ENCODE measurements at regions not wholly inside any gene's neighbourhood (a gene's known extent, or its start where the extent isn't known, plus 50 kb on each side); places are given as distances from the start of the nearest gene placed in this dataset.
A peak's percentile ranks its signal among the peaks of the same experiment; 100 is the strongest.
"Not testable (repeated sequence)": the region's sequence is repeated elsewhere in the genome, so short reads cannot be mapped to it uniquely, and the experiment has no call there.

DNA sequence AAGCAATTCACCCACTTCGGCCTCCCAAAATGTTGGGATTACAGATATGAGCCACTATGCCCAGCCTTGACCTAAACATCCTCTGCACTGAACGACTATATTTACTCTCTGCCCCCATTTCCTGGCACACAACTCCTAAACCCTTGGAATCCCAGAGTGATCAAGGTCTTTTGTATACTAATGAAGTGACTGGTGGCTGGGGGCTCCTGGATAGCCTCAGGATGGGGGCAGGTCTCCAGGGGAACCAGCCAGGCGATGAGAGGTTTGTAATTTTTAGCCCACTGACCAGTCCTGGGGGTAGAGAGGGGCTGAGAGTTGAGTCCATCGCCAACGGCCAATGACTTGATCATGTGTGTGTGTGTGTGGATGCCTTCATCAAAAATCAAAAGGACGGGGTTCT lies 71.1 kb downstream of the FAM50B start:
- DNase-seq (ENCODE audit: low read depth in 2 of 2): no peak

DNA sequence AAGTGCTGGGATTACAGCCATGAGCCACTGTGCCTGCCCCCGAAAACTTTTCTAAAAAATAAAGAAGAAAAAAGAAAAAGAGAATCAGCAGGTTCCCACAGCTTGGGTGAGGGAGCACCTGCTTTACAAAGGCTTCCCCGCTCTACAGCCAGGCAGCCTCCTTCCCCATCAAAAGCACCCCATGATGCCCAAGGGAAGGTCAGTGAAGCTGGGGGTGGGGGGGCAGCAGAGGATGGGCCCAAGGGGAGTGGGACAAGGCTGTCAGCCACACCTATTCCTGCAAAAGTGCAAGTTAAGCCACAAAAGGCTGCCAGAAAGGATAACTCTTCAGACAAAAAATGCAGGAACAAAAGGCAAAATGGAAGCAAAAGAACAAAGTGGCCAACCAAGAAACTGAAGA lies 72.5 kb downstream of the FAM50B start:
- DNase-seq (ENCODE audit: low read depth in 2 of 2): no peak

DNA sequence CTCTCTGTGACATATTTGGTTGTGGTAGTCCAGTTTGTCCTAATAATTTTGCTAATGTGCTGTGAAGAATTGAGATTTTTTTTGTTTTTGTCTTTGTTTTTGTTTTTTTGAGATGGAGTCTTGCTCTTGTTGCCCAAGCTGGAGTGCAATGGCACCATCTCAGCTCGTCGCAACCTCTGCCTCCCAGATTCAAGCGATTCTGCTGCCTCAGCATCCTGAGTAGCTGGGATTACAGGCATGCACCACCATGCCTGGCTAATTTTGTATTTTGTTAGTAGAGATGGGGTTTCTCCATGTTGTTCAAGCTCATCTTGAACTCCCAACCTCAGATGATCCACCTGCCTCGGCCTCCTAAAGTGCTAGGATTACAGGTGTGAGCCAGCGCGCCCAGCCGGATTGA lies 73.4 kb downstream of the FAM50B start:
- DNase-seq (ENCODE audit: low read depth in 2 of 2): not testable (repeated sequence)

DNA sequence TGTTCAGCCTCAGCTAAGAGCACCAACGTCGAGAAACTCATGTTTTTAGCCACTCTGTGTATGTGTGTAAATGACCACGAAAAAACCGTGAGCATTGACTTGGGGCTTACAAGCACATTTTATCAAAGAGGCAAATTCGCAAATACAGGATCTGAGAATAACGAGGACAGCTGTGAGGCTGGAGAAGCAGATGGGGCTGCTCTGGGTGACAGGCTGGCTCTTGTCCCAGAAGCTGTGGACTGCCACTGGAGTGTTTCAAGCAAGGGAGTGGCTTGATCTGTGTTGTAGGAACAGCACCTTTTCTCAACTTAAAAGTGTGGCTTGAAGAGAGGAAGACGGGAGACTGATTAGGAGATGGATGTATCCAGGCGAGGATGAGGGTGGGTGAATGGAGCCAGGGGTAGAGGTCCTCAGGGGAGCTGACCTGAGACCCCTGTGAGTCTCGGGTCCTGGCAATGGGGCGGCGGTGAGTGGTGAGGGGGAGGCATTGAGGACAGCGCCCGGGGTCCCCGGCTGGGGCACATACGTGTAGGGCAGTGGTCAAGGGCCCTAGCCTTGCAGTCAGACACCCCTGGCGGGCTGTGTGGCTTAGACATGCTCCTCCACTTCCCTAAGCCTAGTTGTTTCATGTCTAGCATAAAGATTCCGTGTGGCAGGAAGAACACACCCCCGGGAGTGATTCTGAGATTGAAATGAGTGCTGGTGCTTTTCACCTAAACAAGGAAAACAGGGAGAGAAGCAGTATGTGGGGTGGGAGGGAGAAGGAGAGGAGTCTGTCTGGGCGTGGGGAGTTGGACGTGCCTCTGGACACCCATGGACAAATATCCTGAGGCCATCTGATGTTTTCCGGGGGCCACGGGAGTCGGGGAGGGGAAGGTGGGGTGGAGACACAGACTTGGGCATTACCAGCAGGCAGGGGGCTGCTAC lies 76.3 kb downstream of the FAM50B start:
- DNase-seq (ENCODE audit: low read depth in 2 of 2): not testable (repeated sequence)

DNA sequence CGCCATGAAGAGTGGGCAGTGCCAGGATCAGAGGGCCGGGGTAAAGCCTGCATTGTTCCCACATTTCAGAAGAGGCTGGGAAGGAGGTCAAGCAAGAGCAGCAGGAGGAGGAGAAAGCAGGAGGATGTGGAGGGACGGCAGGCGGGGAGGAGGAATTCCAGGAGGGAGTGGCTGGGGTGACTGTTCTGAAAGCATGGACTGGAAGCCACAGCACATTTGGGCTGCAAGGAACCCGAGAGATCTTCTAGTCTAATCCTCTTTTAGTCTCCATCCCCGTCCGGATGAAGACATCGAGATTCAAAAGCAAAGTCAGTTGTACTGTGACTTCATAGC lies 76.9 kb downstream of the FAM50B start:
- DNase-seq (ENCODE audit: low read depth in 2 of 2): no peak

DNA sequence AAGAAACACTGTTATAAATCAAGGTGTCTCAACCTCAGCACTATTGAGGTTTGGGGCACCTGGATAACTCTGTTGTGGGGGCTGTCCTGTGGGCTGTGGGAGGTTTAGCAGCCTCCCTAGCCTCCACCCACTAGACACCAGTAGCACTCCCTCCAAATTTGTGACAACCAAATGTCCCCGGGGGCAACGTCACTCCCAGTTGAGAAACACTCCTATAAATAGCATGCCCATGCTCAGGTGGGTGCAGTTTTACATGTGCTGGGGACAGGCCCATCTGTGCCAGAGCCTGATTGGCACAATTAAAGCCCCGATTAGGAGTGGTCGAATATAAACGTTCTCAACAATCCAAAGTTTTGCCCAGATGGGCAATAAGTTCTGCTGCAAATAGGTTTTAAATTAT lies 78.9 kb downstream of the FAM50B start:
- no peak for DNase-seq (ENCODE audit: low read depth in 2 of 2)

DNA sequence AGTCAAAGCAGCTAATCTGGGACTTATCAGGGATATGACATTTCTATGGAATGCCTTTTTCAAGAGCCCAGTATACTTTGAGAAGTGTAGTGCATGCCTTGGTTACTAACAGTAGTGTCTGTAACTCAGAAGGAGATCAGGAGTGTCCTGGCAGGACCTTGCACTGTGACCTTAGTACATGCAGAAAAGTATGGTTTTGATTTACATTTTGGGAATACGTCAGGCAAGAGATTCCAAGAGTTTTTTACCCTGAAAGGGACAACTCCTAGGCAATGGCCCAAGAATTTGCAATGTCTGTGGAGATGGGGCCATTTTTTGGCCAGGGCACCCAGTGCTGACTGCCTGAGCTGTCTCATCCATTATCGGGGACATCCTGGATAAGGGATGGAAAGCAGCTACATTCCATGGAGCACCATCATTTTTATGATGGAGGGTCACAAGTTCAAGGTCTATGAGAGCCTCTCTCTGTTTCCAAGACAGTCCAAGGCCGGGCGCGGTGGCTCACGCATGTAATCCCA lies 80.2 kb downstream of the FAM50B start:
- DNase-seq (ENCODE audit: low read depth in 2 of 2): peak; percentile 63 to 64

DNA sequence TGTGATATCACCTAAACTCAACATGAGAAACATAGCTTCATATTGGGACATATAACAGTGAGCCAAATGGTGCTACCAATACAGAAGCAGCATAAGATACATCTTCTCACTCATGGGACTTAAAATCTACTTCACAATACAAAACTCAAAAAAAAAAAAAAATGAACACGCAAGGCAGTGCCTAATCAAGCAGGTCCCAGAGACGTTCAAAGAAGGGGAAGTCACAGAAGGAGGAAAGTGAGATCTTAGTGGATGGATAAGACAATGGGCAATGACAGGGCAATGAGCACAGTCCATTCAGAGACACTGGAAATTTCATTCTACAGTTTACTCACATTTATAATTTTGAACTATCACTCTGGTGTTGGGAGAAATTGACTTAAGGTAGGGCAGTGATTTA lies 88.3 kb downstream of the FAM50B start:
- DNase-seq (ENCODE audit: low read depth in 2 of 2): no peak

DNA sequence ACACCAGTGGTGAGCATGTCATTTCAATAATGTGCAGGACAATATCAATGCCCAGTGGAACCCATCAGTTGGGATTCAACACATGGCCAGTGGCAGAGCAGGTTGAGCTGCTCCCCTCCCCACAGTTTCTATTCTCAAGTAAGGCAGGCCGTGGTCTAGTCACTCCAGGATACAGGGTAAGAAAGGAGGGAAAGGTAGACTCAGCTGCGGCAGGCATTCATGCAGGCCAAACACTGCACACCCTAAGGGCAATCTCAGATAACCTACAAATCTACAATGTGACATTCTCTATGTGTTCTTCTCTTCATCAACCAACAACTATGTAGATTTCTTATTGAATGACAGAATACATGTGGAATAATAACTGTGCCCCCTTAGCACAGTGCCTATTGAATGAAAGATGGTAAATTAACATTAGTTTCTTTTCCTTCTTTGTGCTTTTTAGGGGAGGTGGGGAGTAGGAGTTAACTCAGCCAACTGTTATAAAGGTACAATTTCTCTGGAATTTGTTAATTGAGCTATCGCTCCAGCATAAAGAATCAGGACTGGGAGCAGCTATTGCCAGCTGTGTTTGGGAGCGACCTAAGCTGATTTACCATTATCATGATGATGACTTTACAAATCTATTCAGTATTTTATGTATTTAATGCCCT lies 89.7 kb downstream of the FAM50B start:
- no peak for DNase-seq (ENCODE audit: low read depth in 2 of 2)

DNA sequence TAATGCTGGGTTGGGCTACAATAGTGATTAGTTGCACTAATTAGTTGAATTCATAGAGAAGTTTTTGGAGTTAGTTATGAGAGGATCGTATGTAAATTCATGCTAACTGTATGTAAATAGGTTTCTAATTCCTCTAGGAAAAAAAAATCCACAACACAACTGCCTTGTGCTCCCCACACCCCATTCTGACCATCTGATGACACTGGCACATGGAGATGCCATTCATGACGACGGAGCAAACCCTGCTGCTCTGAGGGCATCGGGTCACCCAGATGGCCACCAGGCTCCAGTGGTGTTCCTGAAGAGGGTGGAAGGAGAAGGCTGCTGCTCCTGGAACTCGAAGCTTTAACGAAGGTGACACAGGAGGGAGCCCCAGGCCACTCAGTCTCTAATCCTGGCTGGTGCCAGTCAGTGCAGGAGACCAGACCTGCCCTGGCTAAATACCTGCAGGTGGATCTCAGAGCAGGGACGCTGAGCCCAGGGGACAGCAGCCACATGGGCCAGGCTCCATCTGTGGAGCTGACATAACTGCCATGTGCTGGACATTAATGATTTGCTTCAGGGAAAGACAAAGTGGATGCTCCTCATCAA lies 90.3 kb downstream of the FAM50B start:
- no peak for DNase-seq (ENCODE audit: low read depth in 2 of 2)

DNA sequence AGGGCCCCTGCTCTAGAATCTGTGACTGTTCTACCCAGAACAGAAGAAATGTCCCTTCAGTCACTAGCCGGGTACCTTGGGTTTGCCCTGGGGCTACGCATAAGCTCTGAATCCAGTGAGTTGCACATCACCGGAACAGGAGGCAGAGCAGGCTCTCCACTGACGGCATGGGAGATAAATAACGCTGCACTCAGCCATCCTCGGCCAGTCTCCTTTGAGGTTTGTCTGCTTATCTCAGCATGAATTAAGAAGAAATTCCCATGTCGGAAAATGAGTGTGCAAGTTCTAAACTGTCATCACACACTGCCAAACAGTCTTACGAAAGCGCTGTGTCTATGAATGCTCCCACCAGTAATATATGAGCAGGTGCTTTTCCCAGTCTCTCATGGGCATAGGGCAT lies 90.8 kb downstream of the FAM50B start:
- DNase-seq (ENCODE audit: low read depth in 2 of 2): no peak

DNA sequence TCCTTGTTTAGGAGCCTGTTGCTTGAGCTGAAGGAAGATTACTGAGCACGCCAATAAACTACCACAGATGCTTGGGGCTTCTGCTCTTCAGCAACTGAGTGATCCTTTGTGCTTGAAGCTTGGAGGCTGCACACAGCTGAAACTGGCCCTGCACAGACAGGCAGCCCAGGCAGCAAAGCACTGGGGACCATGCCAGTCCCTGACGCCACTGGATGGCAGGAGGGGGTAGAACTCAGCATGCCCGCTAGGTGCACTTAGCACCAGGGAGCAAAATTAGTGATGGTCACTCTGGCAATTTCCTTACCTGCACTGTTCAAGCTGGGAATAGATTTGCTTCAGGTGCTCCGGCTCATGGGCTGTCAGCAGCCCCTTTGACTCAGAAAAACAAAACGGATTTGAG lies 91.5 kb downstream of the FAM50B start:
- no peak for DNase-seq (ENCODE audit: low read depth in 2 of 2)

DNA sequence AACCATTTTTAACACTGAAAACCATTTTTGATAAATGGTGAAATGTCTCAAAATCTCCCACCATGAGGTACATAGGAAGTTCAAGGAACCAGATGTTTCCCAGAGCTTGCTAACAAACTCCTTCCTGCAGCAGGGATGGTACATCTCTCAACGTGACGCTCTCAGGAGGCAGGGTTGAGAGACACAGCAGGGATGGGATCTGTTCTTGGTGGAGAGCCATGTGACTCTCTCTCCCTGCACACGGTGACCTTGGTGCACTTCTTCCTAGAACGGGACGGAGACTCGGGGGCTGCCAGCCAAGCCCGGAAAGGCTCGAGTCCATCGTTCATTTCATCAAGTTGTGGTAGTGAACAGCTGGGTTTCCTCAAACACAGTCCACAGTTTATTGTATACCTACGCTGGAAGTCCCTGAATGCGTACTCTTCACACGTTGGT lies 94.2 kb downstream of the FAM50B start:
- no peak for DNase-seq (ENCODE audit: low read depth in 2 of 2)

DNA sequence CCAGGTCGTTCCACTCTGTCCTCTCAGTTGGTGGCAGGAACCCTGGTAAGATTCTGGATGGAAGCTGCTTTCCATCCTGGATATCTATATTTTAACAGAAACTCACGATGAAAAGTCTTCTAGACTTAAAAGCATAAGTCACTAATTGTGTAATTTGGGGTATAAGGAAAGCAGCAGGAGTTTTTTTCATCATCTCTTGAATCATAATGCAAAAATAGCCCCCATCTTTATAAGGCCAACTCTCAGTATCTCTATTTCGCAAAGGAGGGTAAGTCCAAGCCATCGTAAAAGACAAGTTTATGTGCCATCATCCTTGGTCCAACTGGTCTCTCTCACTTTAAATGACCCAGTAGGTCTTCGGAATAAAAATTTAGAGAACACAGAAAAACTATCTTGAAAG lies 95.1 kb downstream of the FAM50B start:
- DNase-seq (ENCODE audit: low read depth in 2 of 2): no peak

DNA sequence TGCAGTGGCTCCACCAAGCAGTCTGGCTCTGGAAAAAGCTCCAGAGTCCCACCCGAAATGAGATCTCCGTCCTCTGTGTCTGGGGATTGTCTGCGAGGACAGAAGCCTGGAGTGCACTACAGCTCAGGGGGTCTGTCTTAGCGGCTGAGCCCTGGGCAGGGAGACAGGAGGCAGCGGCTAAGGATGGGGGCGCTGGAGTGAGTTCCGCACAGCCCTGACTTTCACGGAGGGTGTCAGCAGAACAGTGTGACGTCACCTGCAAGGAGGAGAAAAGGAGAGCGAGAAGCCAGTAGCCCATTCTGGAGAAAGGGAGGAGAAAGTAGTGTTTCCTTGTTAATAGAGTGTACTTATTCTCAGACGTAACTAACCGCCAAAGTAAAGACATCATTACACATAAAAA lies 97.6 kb downstream of the FAM50B start:
- DNase-seq (ENCODE audit: low read depth in 2 of 2): no peak

DNA sequence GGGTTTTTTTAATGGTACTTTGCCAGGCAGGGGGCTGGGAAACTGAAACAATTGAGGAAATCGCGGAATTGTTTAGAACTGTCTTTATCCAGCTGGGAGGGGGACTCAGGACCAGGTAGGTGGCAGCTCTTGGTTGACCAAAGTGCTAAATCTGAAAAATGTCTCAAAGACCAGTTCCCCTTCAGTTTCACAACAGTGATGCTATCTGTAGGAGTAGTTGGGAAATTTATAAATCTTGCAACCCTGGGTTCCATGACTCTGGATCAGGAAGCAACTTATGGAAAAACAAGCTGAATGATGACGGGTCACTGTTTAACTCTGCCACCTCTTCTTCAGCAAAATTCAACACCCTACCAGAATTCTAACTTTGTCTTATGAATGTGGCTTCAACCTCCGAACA lies 99.7 kb downstream of the FAM50B start:
- DNase-seq (ENCODE audit: low read depth in 2 of 2): no peak

DNA sequence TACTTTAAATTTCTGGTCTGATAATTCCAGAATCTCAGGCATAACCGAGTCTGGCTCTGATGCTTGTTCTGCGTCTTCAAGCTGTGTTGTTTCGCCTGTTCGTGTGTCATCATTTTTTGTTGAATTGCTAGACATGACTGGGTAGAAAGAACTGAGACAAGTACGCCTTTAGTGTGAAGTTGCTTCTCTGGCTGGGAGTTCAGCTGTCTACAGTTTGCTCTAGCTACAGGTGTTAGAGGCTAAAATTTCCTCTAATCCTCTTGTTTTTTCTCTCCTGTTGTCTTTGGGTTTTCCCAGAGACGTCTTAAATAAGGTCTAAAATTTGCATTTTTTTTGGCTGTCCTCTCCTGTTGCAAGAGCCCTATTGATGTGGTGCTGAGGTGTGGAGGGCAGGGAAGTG lies 100.3 kb downstream of the FAM50B start:
- DNase-seq (ENCODE audit: low read depth in 2 of 2): no peak

DNA sequence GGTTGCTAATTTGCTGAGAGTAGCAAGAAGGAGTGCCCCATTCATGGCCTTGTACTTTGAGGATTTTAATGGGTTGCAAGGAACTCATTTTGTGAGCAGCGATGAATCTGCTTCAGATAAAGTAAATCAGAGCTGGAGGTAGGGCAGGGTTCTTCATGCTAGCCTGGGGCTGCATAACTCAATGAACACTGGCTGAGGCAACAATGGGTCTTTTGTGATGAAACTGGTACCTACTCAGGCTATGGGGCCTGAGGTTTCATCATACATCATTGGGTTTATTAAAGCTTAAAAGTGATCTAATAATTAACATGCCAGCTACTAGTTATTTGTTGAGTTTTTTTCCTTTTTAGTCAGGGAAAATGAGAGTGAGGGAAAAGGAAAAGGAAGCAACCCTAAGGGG lies 106.9 kb downstream of the FAM50B start:
- DNase-seq (ENCODE audit: low read depth in 2 of 2): no peak

DNA sequence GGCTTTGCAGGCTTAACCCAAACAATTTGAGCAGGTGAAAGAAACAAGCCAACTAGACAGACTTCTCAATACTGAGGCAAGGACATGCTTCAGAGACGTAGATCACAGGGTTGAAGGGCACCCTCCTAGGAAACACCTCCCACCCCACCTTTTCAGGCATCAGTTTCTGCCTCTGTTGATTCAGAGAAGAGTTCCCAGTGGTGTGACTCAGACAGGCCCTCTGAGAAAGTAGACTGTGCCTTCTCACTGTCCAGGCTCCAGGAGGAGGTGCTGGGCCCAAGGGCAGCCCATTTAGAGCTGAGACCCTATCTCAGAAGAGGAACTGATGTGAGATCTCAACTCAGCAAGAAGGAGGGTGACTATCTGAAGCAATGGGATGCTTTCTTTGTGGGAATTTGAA lies 108.1 kb downstream of the FAM50B start:
- DNase-seq (ENCODE audit: low read depth in 2 of 2): no peak

DNA sequence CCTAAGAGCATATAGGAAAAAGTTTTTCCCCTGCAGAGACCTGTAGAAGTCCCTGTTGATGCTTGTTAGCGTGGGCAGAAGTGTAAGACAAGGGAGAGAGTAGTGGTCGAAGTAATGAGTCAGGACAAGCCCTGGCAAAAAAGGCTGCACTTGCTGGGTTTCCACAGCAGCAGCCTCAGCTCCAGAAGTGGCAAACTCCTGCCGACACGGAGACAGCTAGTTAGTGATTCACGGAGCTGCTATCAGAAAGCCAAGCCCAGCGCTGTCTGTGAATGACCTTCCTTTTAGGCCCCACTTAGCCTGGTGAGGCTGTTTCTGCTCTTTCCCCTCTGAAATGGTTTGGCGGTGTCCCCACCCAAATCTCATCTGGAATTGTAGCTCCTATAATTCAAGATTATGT lies 109.1 kb downstream of the FAM50B start:
- DNase-seq (ENCODE audit: low read depth in 2 of 2): no peak

DNA sequence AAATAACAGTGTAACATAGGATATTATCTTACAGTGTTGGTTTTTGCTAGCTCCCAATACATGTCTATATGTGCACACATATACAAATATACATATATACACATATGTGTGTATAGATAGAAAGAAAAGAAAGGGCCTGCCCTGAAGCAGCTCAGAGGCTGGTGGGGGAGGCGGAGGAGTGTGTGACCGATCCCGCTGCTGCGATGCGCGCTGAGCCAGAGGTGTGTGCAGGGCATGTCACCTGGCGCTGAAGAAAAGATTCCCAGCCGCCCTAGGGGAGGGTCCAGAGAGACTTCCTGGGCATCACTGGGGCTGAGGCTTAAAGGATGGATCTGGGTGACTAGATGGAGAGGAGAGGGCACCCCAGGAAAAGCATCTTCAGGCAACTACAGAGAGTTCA lies 110.2 kb downstream of the FAM50B start:
- no peak for DNase-seq (ENCODE audit: low read depth in 2 of 2)

DNA sequence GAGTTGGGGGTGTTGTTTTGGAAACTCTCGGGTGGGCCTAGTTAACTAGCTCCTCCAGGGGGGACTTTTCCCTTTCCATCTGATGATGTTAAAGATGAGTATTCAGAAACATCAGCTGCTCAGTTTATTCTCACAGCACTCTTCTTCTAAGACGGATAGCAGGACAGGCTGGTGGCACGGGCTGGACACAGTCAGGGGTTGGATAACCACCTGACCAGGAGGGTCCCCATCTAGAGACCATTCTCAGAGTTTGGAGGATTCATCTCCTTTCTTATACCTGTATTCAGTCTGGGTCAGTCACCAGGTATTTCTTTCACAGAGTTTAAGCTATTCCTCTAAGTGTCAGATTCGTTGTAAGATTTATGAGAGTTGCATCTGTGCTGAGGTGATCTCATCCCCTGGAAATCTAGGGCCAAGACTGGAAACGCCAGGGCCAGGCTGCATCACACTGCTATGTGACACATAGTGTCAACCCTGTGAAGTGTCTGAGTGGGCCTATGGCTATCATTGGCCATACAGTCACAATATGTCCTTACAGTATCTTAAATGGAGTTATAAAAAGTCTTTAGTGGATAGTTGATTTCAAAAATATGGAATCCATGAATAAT lies 111.7 kb downstream of the FAM50B start:
- DNase-seq (ENCODE audit: low read depth in 2 of 2): no peak

All from fibroblast of skin of left quadriceps (primary cell).